ENCODE measurements at regions not wholly inside any gene's neighbourhood (a gene's known extent, or its start where the extent isn't known, plus 50 kb on each side); places are given as distances from the start of the nearest gene placed in this dataset.

GRCh38 chr5:4054092-4054491, 458.5 kb downstream of the IRX1 start:
- TF ChIP-seq GATA2 (IDR thresholded peaks at IDR 0.05; ENCODE audit: insufficient read depth, insufficient read length, low read depth, low read length) = no peak
- TF ChIP-seq POLR2AphosphoS5 (IDR thresholded peaks at IDR 0.05; ENCODE audit: insufficient read depth, low read depth, low read length) = no peak
- TF ChIP-seq JUN (IDR thresholded peaks at IDR 0.05; ENCODE audit: borderline replicate concordance, insufficient read depth, insufficient read length, low read depth) = no peak
- H3K79me2 ChIP-seq (ENCODE audit: control insufficient read depth, insufficient read depth, low read length) = no peaks in the 10 kb centered on the region
- no peaks in the 10 kb centered on the region for H4K20me1 ChIP-seq (replicated peaks; ENCODE audit: control insufficient read depth, extremely low read depth, insufficient read depth, low read length)
- dilution Hi-C loops (cut with MboI; ENCODE audit: extremely low pct_ligation_motif_present, low sequenced_read_pairs) (no loop called here), intact Hi-C loops (cut with micrococcal nuclease) (no loop called here)
- H2AFZ ChIP-seq (ENCODE audit: low read depth, low read length) = no peak overlapping the region
- ChIA-PET CTCF (no interaction called here), POLR2A (no interaction called here)
- DNase-seq (ENCODE audit: low read depth, low spot score) (no peak), FAIRE-seq (no peak)
- no peak overlapping the region for H3K9ac ChIP-seq (replicated peaks; ENCODE audit: extremely low read depth, insufficient read depth, low read length)
- no peaks in the 10 kb centered on the region for H3K4me1 ChIP-seq (ENCODE audit: control insufficient read depth, extremely low read depth, insufficient read depth, low read length)
- H3K27ac ChIP-seq (ENCODE audit: insufficient read depth, low read depth, low read length) = no peak overlapping the region
- no peaks in the 10 kb centered on the region for H3K27me3 ChIP-seq (ENCODE audit: control insufficient read depth in 2 of 2, insufficient read depth in 2 of 2, low read length in 2 of 2)
- no peaks in the 10 kb centered on the region for H3K36me3 ChIP-seq (ENCODE audit: control insufficient read depth in 2 of 2, extremely low read depth in 1 of 2, insufficient read depth in 2 of 2, low read length in 2 of 2)
- BruUV-seq (replicated peaks) = no TSS peak
- H3K9me1 ChIP-seq (replicated peaks; ENCODE audit: control insufficient read depth, extremely low read depth, insufficient read depth, low read length) = no peaks in the 10 kb centered on the region
- no peak overlapping the region for H3K4me3 ChIP-seq (replicated peaks in 1 of 3; ENCODE audit: insufficient read depth in 1 of 3, low read depth in 1 of 3, low read length in 3 of 3)
- H3K4me2 ChIP-seq (ENCODE audit: insufficient read depth, low read length) = no peak overlapping the region
- no peaks in the 10 kb centered on the region for H3K9me3 ChIP-seq (replicated peaks; ENCODE audit: control insufficient read depth, insufficient read depth, low read length)

GRCh38 chr5:4058899-4059298, 463.3 kb downstream of the IRX1 start:
- H2AFZ ChIP-seq (ENCODE audit: low read depth, low read length) = no peak overlapping the region
- dilution Hi-C loops (cut with MboI; ENCODE audit: extremely low pct_ligation_motif_present, low sequenced_read_pairs) = no loop called here

More at GRCh38 chr5:4058899-4059298, 463.3 kb downstream of the IRX1 start:
- Histone ChIP-seq H4K20me1 (replicated peaks; ENCODE audit: control insufficient read depth, extremely low read depth, insufficient read depth, low read length) (no peaks in the 10 kb centered on the region), H3K36me3 (ENCODE audit: control insufficient read depth in 2 of 2, extremely low read depth in 1 of 2, insufficient read depth in 2 of 2, low read length in 2 of 2) (no peaks in the 10 kb centered on the region), H3K4me2 (ENCODE audit: insufficient read depth, low read length) (no peak overlapping the region), H3K9me1 (replicated peaks; ENCODE audit: control insufficient read depth, extremely low read depth, insufficient read depth, low read length) (no peaks in the 10 kb centered on the region), H3K27me3 (ENCODE audit: control insufficient read depth in 2 of 2, insufficient read depth in 2 of 2, low read length in 2 of 2) (no peaks in the 10 kb centered on the region), H3K4me3 (replicated peaks in 1 of 3; ENCODE audit: insufficient read depth in 1 of 3, low read depth in 1 of 3, low read length in 3 of 3) (no peak overlapping the region), H3K9ac (replicated peaks; ENCODE audit: extremely low read depth, insufficient read depth, low read length) (no peak overlapping the region), H3K27ac (ENCODE audit: insufficient read depth, low read depth, low read length) (no peak overlapping the region), H3K9me3 (replicated peaks; ENCODE audit: control insufficient read depth, insufficient read depth, low read length) (peaks cover 5% of the 10 kb centered on the region), H3K4me1 (ENCODE audit: control insufficient read depth, extremely low read depth, insufficient read depth, low read length) (no peaks in the 10 kb centered on the region), H3K79me2 (ENCODE audit: control insufficient read depth, insufficient read depth, low read length) (no peaks in the 10 kb centered on the region)
- intact Hi-C loops (cut with micrococcal nuclease) = no loop called here
- POLR2A ChIA-PET = no interaction called here
- BruUV-seq (replicated peaks) = no TSS peak
- CTCF ChIA-PET = no interaction called here
- DNase-seq (ENCODE audit: low read depth, low spot score) = no peak
- TF ChIP-seq POLR2A (IDR thresholded peaks at IDR 0.05; ENCODE audit: low read depth, low read length) (no peak), FOS (IDR thresholded peaks at IDR 0.05; ENCODE audit: borderline replicate concordance, insufficient read depth, low read length) (no peak), CTCF (IDR thresholded peaks at IDR 0.05; ENCODE audit: extremely low read depth in 1 of 2, insufficient read depth in 1 of 2, low read depth in 1 of 2, low read length in 2 of 2) (no peak), MYC (IDR thresholded peaks at IDR 0.05; ENCODE audit: low read depth, low read length) (no peak)
- no peak for FAIRE-seq
